CD14-positive monocyte (primary cell): ENCODE measurements at regions not wholly inside any gene's neighbourhood (a gene's known extent, or its start where the extent isn't known, plus 50 kb on each side); places are given as distances from the start of the nearest gene placed in this dataset.

Experiments used
- DNase-seq, 3 donors: peaks; one replicate each; pipeline ENCODE4 v3.0.0-alpha.2; 2011 to 2022
- H2AFZ ChIP-seq: 2 replicates; pipeline ENCODE4 v1.6.0; 2012; ENCODE audit warnings: mild to moderate bottlenecking, low read depth, low read length, inconsistent platforms; ENCODE audit not compliant: insufficient read depth, poor library complexity, severe bottlenecking
- H3K27ac ChIP-seq, 2 donors: 1 replicate in 1 of 2; 2 replicates in 1 of 2; pipeline ENCODE4 v1.5.1; 2012 to 2013; ENCODE audit warnings: low read length in 2 of 2, control low read depth in 1 of 2, inconsistent platforms in 1 of 2, low read depth in 1 of 2, mild to moderate bottlenecking in 1 of 2
- H3K27me3 ChIP-seq, 2 donors: one replicate each; pipeline versions ENCODE4 v1.6.0 to v1.6.1; 2011 to 2013; ENCODE audit warnings: low read length in 2 of 2; ENCODE audit not compliant: control insufficient read depth in 2 of 2, insufficient read depth in 2 of 2
- H3K36me3 ChIP-seq, 2 donors: replicated peaks in 1 of 2; 1 replicate in 1 of 2; 2 replicates in 1 of 2; pipeline versions ENCODE4 v1.5.1 to v1.6.1; 2012 to 2013; ENCODE audit warnings: low read length in 2 of 2, control low read depth in 1 of 2, inconsistent platforms in 1 of 2, mild to moderate bottlenecking in 1 of 2; ENCODE audit not compliant: insufficient read depth in 2 of 2, control insufficient read depth in 1 of 2
- H3K4me1 ChIP-seq, 2 donors: 1 replicate in 1 of 2; 2 replicates in 1 of 2; pipeline versions ENCODE4 v1.5.1 to v1.6.1; 2012 to 2013; ENCODE audit warnings: low read length in 2 of 2, control low read depth in 1 of 2, inconsistent platforms in 1 of 2, mild to moderate bottlenecking in 1 of 2, moderate library complexity in 1 of 2; ENCODE audit not compliant: insufficient read depth in 2 of 2, control insufficient read depth in 1 of 2
- H3K4me2 ChIP-seq: replicated peaks from 2 replicates; pipeline ENCODE3; 2012; ENCODE audit warnings: low read length, moderate library complexity, mild to moderate bottlenecking; ENCODE audit not compliant: poor library complexity, severe bottlenecking; ENCODE audit errors: extremely low read depth
- H3K4me3 ChIP-seq, 3 experiments: fragments of 200-600 bp in 1 of 3; sonication (generic) in 1 of 3; replicated peaks in 1 of 3; 1 replicate in 2 of 3; 2 replicates in 1 of 3; pipeline ENCODE4 v1.5.1; 2011 to 2013; ENCODE audit warnings: low read length in 3 of 3, mild to moderate bottlenecking in 3 of 3, control low read depth in 2 of 3, low read depth in 2 of 3, inconsistent platforms in 1 of 3, moderate library complexity in 1 of 3
- H3K79me2 ChIP-seq: 2 replicates; pipeline ENCODE4 v1.6.0; 2012; ENCODE audit warnings: mild to moderate bottlenecking, control low read depth, inconsistent platforms, low read length, moderate library complexity; ENCODE audit not compliant: insufficient read depth
- H3K9ac ChIP-seq: 2 replicates; pipeline ENCODE4 v1.6.0; 2017; ENCODE audit warnings: low read length, mild to moderate bottlenecking; ENCODE audit not compliant: insufficient read depth, poor library complexity, severe bottlenecking
- H3K9me3 ChIP-seq, 2 donors: replicated peaks in 1 of 2; 1 replicate in 1 of 2; 2 replicates in 1 of 2; pipeline versions ENCODE4 v1.5.1 to v1.6.1; 2012 to 2013; ENCODE audit warnings: low read length in 2 of 2, control low read depth in 1 of 2; ENCODE audit not compliant: control insufficient read depth in 1 of 2, insufficient read depth in 1 of 2
- H4K20me1 ChIP-seq: 2 replicates; pipeline ENCODE4 v1.6.0; 2012; ENCODE audit warnings: mild to moderate bottlenecking, low read length, control low read depth, moderate library complexity; ENCODE audit not compliant: insufficient read depth
- H3K27ac Mint-ChIP-seq, 7 donors: one replicate each; pipeline ENCODE4 v1.8.0; 2020; ENCODE audit warnings: mild to moderate bottlenecking in 7 of 7, mixed read lengths in 7 of 7, moderate library complexity in 6 of 7, inconsistent platforms in 2 of 7
- H3K27me3 Mint-ChIP-seq, 3 donors: one replicate each; pipeline ENCODE4 v1.8.0; 2021 to 2022; ENCODE audit warnings: low read depth in 3 of 3, mild to moderate bottlenecking in 3 of 3, mixed read lengths in 3 of 3, moderate library complexity in 3 of 3, inconsistent platforms in 1 of 3
- H3K36me3 Mint-ChIP-seq, 2 donors: one replicate each; pipeline ENCODE4 v1.8.0; 2020; ENCODE audit warnings: mixed read lengths in 2 of 2, inconsistent platforms in 1 of 2, mild to moderate bottlenecking in 1 of 2
- H3K4me1 Mint-ChIP-seq: one replicate; pipeline ENCODE4 v1.8.0; 2020; ENCODE audit warnings: mild to moderate bottlenecking, mixed read lengths
- H3K4me3 Mint-ChIP-seq, 2 donors: one replicate each; pipeline ENCODE4 v1.8.0; 2020; ENCODE audit warnings: mild to moderate bottlenecking in 2 of 2, mixed read lengths in 2 of 2, moderate library complexity in 1 of 2
- H3K9me3 Mint-ChIP-seq, 7 donors: one replicate each; pipeline ENCODE4 v1.8.0; 2020 to 2022; ENCODE audit warnings: mixed read lengths in 7 of 7, mild to moderate bottlenecking in 6 of 7, moderate library complexity in 6 of 7, inconsistent platforms in 2 of 7
- CTCF ChIP-seq: fragments of 200-600 bp; IDR thresholded peaks from one replicate; pipeline ENCODE4 v1.8.0; 2022; ENCODE audit warnings: antibody characterized with exemption, mild to moderate bottlenecking
- WGBS: methylation state at CpG from one replicate; pipeline ENCODE4 v1.1.5; 2013; ENCODE audit warnings: missing lambda C conversion rate; ENCODE audit not compliant: insufficient coverage; 5-methylcytosine and 5-hydroxymethylcytosine counted together
- intact Hi-C, 2 donors: fragments of 100-400 bp; cut with micrococcal nuclease; formaldehyde crosslinking; loops; one replicate each; pipeline versions ENCODE4 v1.15.0 to v1.15.1; 2023

- Histone ChIP-seq H3K27me3 (no peaks in the 10 kb centered on the region), H3K9me3 (no peaks in the 10 kb centered on the region), H3K4me2 (no peak overlapping the region), H3K27ac (no peak overlapping the region), H3K9ac (no peak overlapping the region), H3K36me3 (no peaks in the 10 kb centered on the region), H3K4me3 (no peak overlapping the region), H4K20me1 (no peaks in the 10 kb centered on the region), H3K4me1 (peaks cover 39% of the 10 kb centered on the region in 2 donors), H3K79me2 (no peaks in the 10 kb centered on the region), H2AFZ (no peak overlapping the region)
- Mint-ChIP-seq H3K4me3 (no peak overlapping the region), H3K36me3 (peaks cover 5 to 7% of the 10 kb centered on the region in 2 donors), H3K27me3 (peaks cover 1 to 3% (median 2%) of the 10 kb centered on the region in 3 donors), H3K4me1 (peaks cover 46% of the 10 kb centered on the region), H3K27ac (peak overlapping the region in 2 of 7 donors; percentile 21 to 78), H3K9me3 (peaks cover 0 to 2% (median 1%) of the 10 kb centered on the region in 7 donors)
- WGBS: 100% methylated on average over 1 of the region's 1 CpG
- DNase-seq: no peak
- intact Hi-C loops: no loop called here
- no peak for TF ChIP-seq CTCF
Observed at GRCh38 chr1:192933744-192934143, 124.9 kb downstream of the RGS2 start.

- DNase-seq: peak; percentile 88 to 95 (median 94)
Observed at GRCh38 chr1:192936313-192937018, 122.7 kb downstream of the UCHL5 start.

More at GRCh38 chr1:192936313-192937018, 122.7 kb downstream of the UCHL5 start:
- Mint-ChIP-seq H3K36me3 (peaks cover 9 to 11% of the 10 kb centered on the region in 2 donors), H3K4me3 (no peak overlapping the region), H3K27me3 (peaks cover 1 to 2% (median 2%) of the 10 kb centered on the region in 3 donors), H3K9me3 (peaks cover 0 to 2% (median 0%) of the 10 kb centered on the region in 7 donors), H3K27ac (peak overlapping the region; percentile 96 to 100 (median 99)), H3K4me1 (peaks cover 58% of the 10 kb centered on the region)
- Histone ChIP-seq H3K27ac (peak overlapping the region; percentile 72 to 97), H3K9ac (peak overlapping the region; percentile 51), H3K4me2 (peak overlapping the region; percentile 45), H3K4me3 (peak overlapping the region in 1 of 3 experiments; percentile 33), H2AFZ (no peak overlapping the region), H3K79me2 (no peaks in the 10 kb centered on the region), H4K20me1 (no peaks in the 10 kb centered on the region), H3K9me3 (no peaks in the 10 kb centered on the region), H3K27me3 (no peaks in the 10 kb centered on the region), H3K4me1 (peaks cover 55 to 66% of the 10 kb centered on the region in 2 donors), H3K36me3 (no peaks in the 10 kb centered on the region)
- WGBS: no CpG with 5 or more reads among the region's 1 CpG
- no peak for TF ChIP-seq CTCF
- intact Hi-C loops: loop anchor here (5.0 kb wide), 1 partner anchor 129 kb away; the partner anchor contains the start of gene RGS2 (in 2 of the 2)
